ENCODE measurements at regions not wholly inside any gene's neighbourhood (a gene's known extent, or its start where the extent isn't known, plus 50 kb on each side); places are given as distances from the start of the nearest gene placed in this dataset.

DNA sequence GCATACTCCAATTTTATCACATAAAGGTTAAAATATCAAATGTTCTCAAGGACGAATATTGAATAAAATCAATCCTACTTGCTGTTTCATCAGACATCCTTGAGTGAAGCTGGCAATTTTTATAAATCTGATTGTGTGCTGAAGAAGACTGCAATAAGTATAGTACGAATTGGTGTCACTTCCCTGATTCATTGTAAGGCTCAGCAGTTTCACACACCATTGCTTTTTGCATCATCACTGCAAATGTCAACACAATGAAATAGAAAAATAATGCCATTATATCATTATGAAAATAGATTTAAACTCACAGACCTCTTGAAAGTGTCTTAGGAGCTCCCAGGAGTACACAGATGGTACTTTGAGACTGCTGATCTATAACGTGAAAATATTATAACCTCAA lies 172.5 kb downstream of the ANKRD50 start:
- intact Hi-C loops (cut with DNase I) = no loop called here
- Histone ChIP-seq H3K4me1 (no peaks in the 10 kb centered on the region), H3K27me3 (ENCODE audit: low read depth) (no peaks in the 10 kb centered on the region), H3K36me3 (no peaks in the 10 kb centered on the region), H3K27ac (no peak overlapping the region), H3K9me3 (no peaks in the 10 kb centered on the region), H3K4me3 (no peak overlapping the region)
- ATAC-seq (no peak), DNase-seq (no peak)
- TF ChIP-seq, protein P1, sequence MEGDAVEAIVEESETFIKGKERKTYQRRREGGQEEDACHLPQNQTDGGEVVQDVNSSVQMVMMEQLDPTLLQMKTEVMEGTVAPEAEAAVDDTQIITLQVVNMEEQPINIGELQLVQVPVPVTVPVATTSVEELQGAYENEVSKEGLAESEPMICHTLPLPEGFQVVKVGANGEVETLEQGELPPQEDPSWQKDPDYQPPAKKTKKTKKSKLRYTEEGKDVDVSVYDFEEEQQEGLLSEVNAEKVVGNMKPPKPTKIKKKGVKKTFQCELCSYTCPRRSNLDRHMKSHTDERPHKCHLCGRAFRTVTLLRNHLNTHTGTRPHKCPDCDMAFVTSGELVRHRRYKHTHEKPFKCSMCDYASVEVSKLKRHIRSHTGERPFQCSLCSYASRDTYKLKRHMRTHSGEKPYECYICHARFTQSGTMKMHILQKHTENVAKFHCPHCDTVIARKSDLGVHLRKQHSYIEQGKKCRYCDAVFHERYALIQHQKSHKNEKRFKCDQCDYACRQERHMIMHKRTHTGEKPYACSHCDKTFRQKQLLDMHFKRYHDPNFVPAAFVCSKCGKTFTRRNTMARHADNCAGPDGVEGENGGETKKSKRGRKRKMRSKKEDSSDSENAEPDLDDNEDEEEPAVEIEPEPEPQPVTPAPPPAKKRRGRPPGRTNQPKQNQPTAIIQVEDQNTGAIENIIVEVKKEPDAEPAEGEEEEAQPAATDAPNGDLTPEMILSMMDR (IDR thresholded peaks at IDR 0.05) = no peak

DNA sequence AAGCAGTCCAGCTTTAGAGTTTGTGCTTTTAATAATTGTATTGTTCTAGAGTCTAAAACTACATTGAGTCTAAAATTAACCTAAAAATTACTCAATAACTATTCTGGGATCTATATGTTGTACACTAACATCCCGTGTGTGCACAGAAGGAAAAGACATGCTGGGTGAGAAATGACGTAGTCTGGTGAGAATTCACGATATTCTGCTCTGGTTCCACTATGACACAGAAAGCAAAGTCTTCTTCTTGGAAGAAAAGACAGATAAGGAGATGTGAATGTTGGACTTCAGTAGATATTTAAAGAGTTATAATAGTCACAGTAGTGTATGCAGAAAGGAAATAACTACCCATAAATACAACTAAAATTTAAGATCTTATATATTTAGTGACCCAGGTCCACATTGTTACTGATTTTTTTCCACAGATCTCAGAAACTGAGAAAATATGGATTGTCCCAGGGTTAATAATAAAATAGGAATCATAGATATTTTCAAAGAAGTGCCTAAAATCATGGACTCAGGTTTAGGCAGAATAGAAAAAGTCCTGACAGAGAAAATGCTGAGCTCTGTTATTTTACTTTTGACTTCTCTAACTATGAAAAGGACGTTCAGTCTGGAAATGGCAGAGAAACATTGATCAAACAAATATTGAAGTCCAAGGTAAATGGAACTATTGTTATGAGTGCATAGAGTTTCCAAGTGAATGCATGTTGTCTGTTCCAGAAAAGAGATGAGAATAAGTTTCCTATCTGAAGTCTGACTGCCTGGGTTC lies 170.7 kb downstream of the ANKRD50 start:
- H3K4me3 ChIP-seq = no peak overlapping the region
- H3K36me3 ChIP-seq = no peaks in the 10 kb centered on the region
- DNase-seq (no peak), ATAC-seq (no peak)
- no peaks in the 10 kb centered on the region for H3K4me1 ChIP-seq
- H3K27me3 ChIP-seq (ENCODE audit: low read depth) = no peaks in the 10 kb centered on the region
- intact Hi-C loops (cut with DNase I) = no loop called here
- TF ChIP-seq, protein P1 (IDR thresholded peaks at IDR 0.05) = no peak
- no peak overlapping the region for H3K27ac ChIP-seq
- no peaks in the 10 kb centered on the region for H3K9me3 ChIP-seq

GRCh38 chr4:124555959-124556358 lies 156.6 kb downstream of the ANKRD50 start:
- DNase-seq (no peak), ATAC-seq (no peak)
- Histone ChIP-seq H3K27me3 (ENCODE audit: low read depth) (no peaks in the 10 kb centered on the region), H3K4me1 (no peaks in the 10 kb centered on the region), H3K27ac (no peak overlapping the region), H3K36me3 (no peaks in the 10 kb centered on the region), H3K4me3 (no peak overlapping the region), H3K9me3 (no peaks in the 10 kb centered on the region)
- TF ChIP-seq, protein P1 (IDR thresholded peaks at IDR 0.05) = no peak
- intact Hi-C loops (cut with DNase I) = no loop called here

DNA sequence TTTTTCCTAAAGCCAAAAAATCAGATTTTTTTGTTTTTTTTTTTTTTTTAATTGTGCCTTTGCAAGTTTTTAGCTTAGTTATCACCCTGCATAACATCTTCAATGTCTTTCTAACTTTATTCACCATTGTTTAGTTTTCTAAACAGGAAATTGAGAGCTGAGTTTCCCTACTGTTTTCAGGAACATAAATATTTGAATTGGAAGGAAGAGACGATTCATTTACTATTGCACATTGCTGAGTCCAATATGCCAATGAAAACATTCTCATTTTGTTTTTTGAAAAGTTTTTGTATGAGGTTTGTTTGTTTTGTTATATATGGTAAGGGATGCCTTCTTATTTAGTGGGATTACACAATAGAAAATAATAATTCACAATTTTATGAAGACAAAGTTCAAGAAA lies 148.4 kb downstream of the ANKRD50 start:
- ATAC-seq = no peak

DNA sequence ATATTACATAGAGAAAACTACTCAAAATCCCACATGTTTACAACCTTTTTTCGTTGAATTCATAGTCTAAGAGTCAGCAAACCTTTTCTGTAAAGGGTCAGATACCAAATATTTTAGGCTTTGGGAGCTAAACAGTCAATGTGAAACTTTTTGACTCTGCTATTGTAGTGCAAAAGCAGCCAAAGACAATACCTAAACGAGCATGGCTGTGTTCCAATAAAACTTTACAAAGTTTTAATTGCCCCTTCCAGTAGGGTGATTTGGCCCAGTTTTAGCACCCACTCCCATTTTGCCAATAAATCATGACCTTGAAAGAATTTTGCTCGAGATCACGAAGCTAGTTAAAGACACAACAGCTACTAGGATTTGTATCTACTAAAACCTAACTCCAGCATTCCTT lies 147.2 kb downstream of the ANKRD50 start:
- TF ChIP-seq, protein P1 (IDR thresholded peaks at IDR 0.05) = no peak
- H3K27ac ChIP-seq = no peak overlapping the region
- DNase-seq = no peak
- no peaks in the 10 kb centered on the region for H3K36me3 ChIP-seq
- H3K27me3 ChIP-seq (ENCODE audit: low read depth) = no peaks in the 10 kb centered on the region
- no peaks in the 10 kb centered on the region for H3K4me1 ChIP-seq
- intact Hi-C loops (cut with DNase I) = no loop called here
- H3K9me3 ChIP-seq = peaks cover 8% of the 10 kb centered on the region
- H3K4me3 ChIP-seq = no peak overlapping the region
- ATAC-seq = no peak

More for the DNA sequence above, 148.4 kb downstream of the ANKRD50 start:
- H3K27ac ChIP-seq = no peak overlapping the region
- H3K4me1 ChIP-seq = no peaks in the 10 kb centered on the region
- intact Hi-C loops (cut with DNase I) = no loop called here
- TF ChIP-seq, protein P1 (IDR thresholded peaks at IDR 0.05) = no peak
- DNase-seq = no peak
- no peaks in the 10 kb centered on the region for H3K27me3 ChIP-seq (ENCODE audit: low read depth)
- no peaks in the 10 kb centered on the region for H3K36me3 ChIP-seq
- H3K9me3 ChIP-seq = peaks cover 8% of the 10 kb centered on the region
- H3K4me3 ChIP-seq = no peak overlapping the region

All from lower lobe of right lung (tissue), 2 donors.